CD4-positive, alpha-beta T cell treated with Interleukin-17A for 4 hours (primary cell): ENCODE measurements at regions not wholly inside any gene's neighbourhood (a gene's known extent, or its start where the extent isn't known, plus 50 kb on each side); places are given as distances from the start of the nearest gene placed in this dataset.
"Not testable (repeated sequence)": the region's sequence is repeated elsewhere in the genome, so short reads cannot be mapped to it uniquely, and the experiment has no call there.

Experiments
- DNase-seq: peaks from one replicate; pipeline ENCODE4 v3.0.0-alpha.2; 2020; ENCODE audit warnings: mixed read lengths

DNA sequence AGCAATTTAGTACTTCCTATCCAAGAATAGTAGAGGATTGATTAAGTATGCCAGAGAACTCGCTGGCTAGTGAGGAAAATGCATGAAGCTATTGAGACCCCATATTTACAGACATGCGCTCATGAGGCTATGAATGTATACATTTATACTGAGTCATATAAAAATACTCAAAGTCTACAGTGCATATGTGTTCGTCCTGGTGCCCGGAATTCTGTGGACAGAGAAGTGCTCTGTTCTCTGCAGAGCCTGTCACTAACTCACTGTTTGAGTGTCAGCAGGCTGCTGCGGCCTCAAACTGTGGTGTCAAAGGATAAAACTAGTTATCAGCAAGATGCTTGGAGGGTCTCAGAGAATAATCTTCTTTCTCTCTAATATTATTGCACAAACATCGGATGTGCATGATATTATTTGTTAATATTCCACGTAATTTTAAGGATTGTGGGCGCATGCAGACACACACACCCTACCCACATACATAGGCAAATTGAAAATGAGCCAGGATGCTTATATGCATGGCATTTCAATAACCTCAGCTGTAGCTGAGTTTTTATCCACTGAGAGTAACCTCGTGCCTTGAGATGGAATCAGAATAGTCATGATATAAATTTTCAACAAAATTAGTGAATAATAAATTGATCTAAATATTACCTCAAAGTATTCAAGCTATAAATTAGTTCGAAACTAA is 50.0 kb upstream of the TSC22D2 start:
- no peak for DNase-seq

GRCh38 chr3:150357140-150357539 is 51.0 kb upstream of the TSC22D2 start:
- no peak for DNase-seq

DNA sequence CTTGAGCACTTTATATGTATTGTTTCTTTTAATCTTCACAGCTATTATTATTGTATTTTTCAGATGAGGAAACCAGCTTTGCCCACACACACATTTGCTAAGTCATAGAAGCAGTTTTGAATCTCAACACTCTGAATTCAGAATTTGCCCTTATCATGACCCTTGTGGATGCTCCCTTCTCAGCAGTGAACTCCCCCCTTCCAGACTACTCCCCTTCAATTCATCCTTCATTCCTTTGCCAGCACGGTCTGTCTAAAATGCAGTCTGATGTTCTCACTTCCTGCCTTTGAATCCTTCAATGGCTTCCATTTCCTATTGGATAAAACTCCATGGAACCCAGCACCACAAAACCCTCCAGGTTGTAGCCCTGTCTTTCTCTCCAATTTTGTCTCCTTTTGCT is 52.5 kb upstream of the TSC22D2 start:
- DNase-seq: no peak

DNA sequence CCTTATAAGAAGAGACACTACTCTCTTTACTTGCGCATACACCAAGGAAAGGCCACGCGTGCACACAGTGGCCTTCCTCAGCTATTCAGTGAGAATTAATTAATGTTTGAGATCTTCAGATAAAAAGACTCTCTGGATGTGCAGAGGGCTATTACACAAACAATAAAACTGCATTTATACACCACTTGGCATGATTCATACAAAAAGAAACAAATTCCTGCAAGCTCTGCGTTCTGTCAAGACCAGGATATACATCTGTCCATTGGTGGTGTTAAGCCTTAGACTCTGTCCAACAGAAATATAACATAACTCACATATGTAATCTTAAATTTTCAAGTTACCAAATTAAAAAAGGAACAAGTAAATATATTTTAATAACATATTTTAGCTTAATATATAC is 55.2 kb upstream of the TSC22D2 start:
- no peak for DNase-seq

GRCh38 chr3:150351398-150351797 is 56.7 kb upstream of the TSC22D2 start:
- no peak for DNase-seq

DNA sequence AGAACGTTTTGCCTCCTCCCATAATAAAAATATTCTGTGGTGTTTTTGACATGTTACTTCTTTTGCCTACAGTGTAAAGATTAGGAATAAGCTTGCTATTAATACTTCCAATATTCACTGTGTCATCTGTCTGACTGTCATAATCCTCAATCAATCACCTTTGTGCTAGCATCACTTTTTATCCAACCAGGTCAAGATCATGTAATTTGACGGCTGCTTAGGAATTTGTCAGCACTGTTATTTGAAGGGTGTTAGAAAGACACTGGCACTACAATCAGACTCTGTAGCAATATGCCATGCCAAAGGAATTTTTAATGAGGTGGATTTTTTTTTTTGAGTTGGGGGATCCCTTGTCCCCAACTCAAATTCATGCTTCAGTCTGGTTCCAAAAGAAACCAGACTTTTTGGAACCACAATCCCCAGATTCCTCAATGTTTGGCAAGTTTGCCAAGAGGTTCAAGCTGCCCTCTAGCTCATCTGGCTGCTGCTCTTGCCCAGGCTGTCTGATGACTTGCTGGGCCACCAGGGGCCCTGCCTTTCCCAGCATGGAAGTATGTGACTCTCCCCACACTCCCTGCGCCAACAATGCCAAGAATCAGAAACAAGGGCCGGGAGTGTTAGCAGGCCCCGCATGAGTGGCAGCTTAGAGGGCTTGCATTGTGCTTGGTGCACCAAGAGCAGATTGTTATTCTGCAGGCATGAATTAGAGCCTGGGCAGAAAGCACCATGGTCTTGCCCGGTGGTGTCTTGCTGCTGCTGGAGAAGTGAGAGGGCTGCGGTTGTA is 58.6 kb upstream of the TSC22D2 start:
- DNase-seq: no peak

GRCh38 chr3:150348500-150348899 is 59.6 kb upstream of the TSC22D2 start:
- no peak for DNase-seq

- no peak for DNase-seq
Observed at GRCh38 chr3:150346981-150347863, 60.9 kb upstream of the TSC22D2 start.

DNA sequence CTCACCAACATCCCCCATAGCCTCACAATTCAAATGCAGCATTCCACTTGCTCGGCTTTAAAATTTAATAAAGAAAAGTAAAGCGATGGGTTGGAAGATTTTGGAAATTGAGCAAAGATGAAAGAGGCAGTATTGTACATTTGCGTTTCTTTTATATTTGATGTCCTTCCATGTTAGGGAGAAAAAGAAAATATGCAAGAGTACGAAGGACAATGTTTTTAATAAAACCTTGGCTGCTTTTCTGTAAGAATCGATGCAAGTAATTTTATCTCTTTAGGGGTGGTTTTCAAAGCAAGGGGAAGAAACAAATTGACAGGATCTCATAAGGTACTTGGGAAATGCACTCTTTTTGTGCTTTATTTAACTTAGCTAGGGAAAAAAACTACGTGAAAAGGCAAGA is 61.8 kb upstream of the TSC22D2 start:
- no peak for DNase-seq

- no peak for DNase-seq
Observed at GRCh38 chr3:150345021-150345538, 63.0 kb upstream of the TSC22D2 start.

DNA sequence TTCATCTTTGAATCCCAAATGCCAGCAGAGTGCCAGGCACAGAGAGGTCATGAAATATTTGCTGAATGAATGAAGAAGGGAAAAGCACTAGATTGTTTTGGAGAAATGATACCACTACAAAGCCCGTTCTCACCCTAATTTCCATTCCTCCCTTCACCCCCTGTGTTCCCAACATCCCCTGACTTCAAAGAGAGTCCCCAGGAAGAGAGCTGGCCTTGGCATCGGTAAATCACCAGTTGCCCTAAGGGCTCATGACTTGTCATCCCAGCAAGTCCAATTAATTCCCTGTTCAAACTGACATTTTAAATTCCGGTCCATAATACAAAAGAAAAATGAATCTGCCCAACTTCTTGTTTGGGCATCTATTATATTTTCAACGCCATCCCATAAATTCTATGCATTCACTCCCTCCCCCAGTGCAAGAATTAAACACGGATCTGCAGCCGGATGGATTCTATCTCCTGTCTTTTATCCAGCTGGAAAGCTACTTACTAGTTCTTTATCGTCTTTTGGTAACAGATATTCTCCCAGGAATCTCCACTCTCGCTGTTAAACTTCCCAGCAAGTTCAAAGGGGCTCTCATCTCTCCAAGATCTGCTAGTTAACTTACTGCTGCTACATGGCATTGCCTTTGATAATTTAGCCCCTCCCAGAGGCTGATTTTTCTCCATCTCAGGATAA is 63.9 kb upstream of the TSC22D2 start:
- no peak for DNase-seq

GRCh38 chr3:150342896-150343467 is 65.1 kb upstream of the TSC22D2 start:
- no peak for DNase-seq

GRCh38 chr3:150341891-150342290 is 66.2 kb upstream of the TSC22D2 start:
- no peak for DNase-seq

DNA sequence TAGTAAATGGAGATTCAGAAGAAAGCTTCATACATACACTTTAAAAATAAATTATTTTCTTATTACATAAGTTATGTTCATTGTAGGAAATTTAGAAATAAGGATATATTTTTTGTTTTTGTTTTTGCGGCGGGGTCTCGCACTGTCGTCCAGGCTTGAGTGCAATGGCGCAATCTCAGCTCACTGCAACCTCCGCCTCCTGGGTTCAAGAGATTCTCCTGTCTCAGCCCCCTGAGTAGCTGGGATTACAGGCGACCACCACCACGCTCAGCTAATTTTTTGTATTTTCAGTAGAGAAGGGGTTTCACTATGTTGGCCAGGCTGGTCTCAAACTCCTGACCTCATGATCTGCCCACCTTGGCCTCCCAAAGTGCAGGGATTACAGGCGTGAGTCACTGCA is 71.7 kb upstream of the TSC22D2 start:
- not testable (repeated sequence) for DNase-seq

GRCh38 chr3:150335631-150336030 is 72.5 kb upstream of the TSC22D2 start:
- no peak for DNase-seq

GRCh38 chr3:150334974-150335373 is 73.1 kb upstream of the TSC22D2 start:
- DNase-seq: no peak

DNA sequence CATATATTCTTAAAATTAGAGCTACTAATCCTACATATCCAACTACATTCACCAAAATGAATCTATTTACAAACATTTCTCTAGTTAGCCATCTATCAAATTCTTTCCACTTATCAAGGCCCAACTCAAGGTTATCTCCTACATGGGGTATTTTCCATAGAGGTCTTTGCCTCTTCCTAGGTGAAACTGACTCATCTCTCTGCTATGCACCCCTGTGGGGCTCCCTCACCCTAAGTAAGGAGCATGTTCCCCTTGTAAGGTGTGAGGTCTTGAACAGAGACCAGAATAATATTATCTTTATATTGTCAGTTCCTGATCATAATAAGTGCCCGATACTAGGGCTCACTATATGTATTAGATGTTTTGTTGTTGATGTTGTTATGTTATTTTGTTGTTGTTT is 74.6 kb upstream of the TSC22D2 start:
- DNase-seq: no peak

GRCh38 chr3:150331978-150332568 is 76.0 kb upstream of the TSC22D2 start:
- no peak for DNase-seq

DNA sequence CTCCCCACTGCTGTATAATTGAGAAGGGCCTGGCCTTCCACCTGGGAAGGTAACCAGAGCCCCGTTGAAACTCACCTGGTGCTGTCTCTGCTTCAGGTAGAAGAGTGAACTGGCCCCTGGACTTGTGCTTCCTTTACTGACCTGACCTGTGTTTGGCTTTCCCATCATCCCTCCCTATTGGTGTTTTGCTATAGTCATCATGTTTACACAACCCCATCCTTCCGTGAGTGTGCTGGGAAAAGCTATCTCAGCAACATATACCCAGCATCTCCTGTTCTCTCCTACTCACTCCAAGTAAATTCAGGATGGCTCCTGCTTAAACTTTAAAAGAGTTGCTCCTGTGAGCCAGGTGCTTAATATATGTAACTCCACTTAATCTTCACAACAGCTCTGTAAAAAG is 77.2 kb upstream of the TSC22D2 start:
- no peak for DNase-seq

- DNase-seq: no peak
Observed at GRCh38 chr3:150330174-150330573, 77.9 kb upstream of the TSC22D2 start.

DNA sequence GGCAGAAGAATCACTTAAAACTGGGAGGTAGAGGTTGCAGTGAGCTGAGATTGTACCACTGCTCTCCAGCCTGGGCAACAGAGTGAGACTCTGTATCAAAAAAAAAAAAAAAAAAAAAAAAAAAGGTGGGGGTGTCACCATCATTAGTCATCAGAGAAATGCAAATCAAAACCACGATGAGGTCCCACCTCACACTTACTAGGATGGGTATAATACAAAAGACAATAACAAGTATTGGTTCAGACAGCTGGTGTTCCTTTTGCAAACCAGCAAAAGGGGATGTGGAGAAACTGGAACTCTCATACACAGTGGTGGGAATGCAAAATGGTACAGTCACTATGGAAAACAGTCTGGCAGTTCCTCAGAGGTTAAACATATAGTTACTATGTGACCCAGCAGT is 78.7 kb upstream of the TSC22D2 start:
- DNase-seq: no peak

DNA sequence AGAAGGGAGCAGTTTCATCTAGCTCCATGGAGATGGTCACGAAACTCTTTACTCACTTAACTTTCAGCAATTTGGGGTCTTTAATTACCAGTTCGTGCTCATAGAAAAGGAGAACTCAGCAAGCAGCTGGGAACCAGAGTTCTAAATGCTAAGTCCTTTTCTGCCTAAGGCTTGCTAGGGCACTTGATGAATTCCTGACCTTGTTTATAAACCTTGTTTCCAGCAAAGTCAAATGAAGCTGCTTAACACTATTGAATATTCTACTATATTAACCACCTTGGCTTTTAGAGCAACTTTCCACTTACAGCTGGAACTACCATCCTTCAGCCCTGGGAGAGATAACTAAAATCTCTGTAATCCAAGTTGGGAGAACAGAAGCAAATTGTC is 79.5 kb upstream of the TSC22D2 start:
- no peak for DNase-seq
